KMS-11 (cell line): ENCODE measurements at regions not wholly inside any gene's neighbourhood (a gene's known extent, or its start where the extent isn't known, plus 50 kb on each side); places are given as distances from the start of the nearest gene placed in this dataset.

Experiments
- H2AFZ ChIP-seq: fragments of 200-600 bp; sonication (generic); 2 replicates; pipeline ENCODE4 v1.6.1; 2016; ENCODE audit warnings: antibody characterized with exemption, mixed run types, low read depth
- H3K27ac ChIP-seq: fragments of 200-600 bp; sonication (generic); 2 replicates; pipeline ENCODE4 v1.6.1; 2016; ENCODE audit warnings: mild to moderate bottlenecking, mixed run types
- H3K27me3 ChIP-seq: fragments of 200-600 bp; sonication (generic); 2 replicates; pipeline ENCODE4 v1.6.1; 2017; ENCODE audit warnings: mild to moderate bottlenecking, low read depth, mixed run types, moderate library complexity; ENCODE audit not compliant: insufficient read depth
- H3K36me3 ChIP-seq: fragments of 200-600 bp; sonication (generic); 2 replicates; pipeline ENCODE4 v1.6.1; 2017; ENCODE audit warnings: mild to moderate bottlenecking, mixed run types; ENCODE audit not compliant: insufficient read depth
- H3K4me1 ChIP-seq: fragments of 200-600 bp; sonication (generic); 2 replicates; pipeline ENCODE4 v1.6.1; 2016; ENCODE audit warnings: mild to moderate bottlenecking, low read depth, mixed run types; ENCODE audit not compliant: poor library complexity, severe bottlenecking
- H3K4me2 ChIP-seq: fragments of 200-600 bp; sonication (generic); 2 replicates; pipeline ENCODE4 v1.7.0; 2016; ENCODE audit warnings: mild to moderate bottlenecking, mixed run types
- H3K4me3 ChIP-seq: fragments of 200-600 bp; sonication (generic); IDR thresholded peaks from 2 replicates; pipeline ENCODE4 v1.6.1; 2017; ENCODE audit warnings: low read depth, low read length, mixed read lengths; ENCODE audit not compliant: insufficient read depth
- H3K79me2 ChIP-seq: fragments of 200-600 bp; sonication (generic); 2 replicates; pipeline ENCODE4 v1.6.1; 2016; ENCODE audit warnings: low read depth, mixed run types; ENCODE audit not compliant: insufficient read depth
- H3K9ac ChIP-seq: fragments of 200-600 bp; sonication (generic); 2 replicates; pipeline ENCODE4 v1.6.1; 2016; ENCODE audit warnings: mild to moderate bottlenecking, mixed run types
- H4K20me1 ChIP-seq: fragments of 200-600 bp; sonication (generic); 2 replicates; pipeline ENCODE4 v1.6.1; 2016; ENCODE audit warnings: mild to moderate bottlenecking, mixed run types; ENCODE audit not compliant: insufficient read depth
- TF ChIP-seq, protein P1 (sequence below): fragments of 200-600 bp; sonication (generic); conservative IDR thresholded peaks from 2 replicates; pipeline ENCODE4 v1.6.1; 2017; ENCODE audit warnings: low read depth, mild to moderate bottlenecking, antibody characterized with exemption, low read length, moderate library complexity, mixed read lengths

DNA sequence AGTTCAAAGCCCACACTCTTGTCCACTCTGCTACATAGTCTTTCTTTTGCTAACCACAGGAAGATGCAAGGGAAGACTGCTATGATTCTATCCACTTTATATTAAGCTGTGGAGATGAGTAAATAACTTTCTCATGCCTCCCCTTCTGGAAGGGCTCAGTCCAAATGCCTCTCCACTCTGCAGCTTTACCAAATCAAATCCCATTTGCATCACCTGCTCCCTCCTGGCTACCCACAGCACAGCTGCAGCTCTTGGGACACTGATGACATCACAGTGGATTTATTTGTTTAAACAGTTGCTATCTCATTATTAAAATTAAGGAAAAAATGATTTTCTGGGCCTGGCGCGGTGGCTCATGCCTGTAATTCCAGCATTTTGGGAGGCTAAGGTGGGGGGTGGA is 1544.9 kb upstream of the WWC1 start:
- no peaks in the 10 kb centered on the region for H3K36me3 ChIP-seq
- no peak overlapping the region for H2AFZ ChIP-seq
- no peak overlapping the region for H3K4me2 ChIP-seq
- no peak overlapping the region for H3K27ac ChIP-seq
- no peaks in the 10 kb centered on the region for H3K79me2 ChIP-seq
- no peak overlapping the region for H3K4me3 ChIP-seq
- H4K20me1 ChIP-seq = no peaks in the 10 kb centered on the region
- TF ChIP-seq, protein P1, sequence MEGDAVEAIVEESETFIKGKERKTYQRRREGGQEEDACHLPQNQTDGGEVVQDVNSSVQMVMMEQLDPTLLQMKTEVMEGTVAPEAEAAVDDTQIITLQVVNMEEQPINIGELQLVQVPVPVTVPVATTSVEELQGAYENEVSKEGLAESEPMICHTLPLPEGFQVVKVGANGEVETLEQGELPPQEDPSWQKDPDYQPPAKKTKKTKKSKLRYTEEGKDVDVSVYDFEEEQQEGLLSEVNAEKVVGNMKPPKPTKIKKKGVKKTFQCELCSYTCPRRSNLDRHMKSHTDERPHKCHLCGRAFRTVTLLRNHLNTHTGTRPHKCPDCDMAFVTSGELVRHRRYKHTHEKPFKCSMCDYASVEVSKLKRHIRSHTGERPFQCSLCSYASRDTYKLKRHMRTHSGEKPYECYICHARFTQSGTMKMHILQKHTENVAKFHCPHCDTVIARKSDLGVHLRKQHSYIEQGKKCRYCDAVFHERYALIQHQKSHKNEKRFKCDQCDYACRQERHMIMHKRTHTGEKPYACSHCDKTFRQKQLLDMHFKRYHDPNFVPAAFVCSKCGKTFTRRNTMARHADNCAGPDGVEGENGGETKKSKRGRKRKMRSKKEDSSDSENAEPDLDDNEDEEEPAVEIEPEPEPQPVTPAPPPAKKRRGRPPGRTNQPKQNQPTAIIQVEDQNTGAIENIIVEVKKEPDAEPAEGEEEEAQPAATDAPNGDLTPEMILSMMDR = no peak
- H3K9ac ChIP-seq = no peak overlapping the region
- no peaks in the 10 kb centered on the region for H3K4me1 ChIP-seq
- H3K27me3 ChIP-seq = no peaks in the 10 kb centered on the region

DNA sequence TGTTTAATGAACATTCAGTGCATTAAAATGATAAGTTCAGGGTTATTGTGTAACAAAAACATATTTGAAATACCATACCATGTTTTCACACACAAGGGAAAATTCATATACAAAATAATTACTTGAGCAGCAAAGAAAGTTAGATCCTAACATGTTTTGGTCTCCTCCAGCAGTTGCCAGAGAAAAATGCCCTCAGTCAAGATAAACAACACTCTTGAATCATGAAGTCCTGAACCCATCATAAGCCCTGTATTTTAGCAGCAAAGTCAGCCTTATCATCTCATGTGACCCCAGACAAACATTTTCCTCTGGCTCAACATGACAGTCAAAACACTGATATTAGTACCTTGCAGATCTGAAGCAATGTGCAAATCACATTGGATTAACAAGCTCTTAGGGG is 1541.1 kb upstream of the WWC1 start:
- Histone ChIP-seq H3K4me1 (no peaks in the 10 kb centered on the region), H3K36me3 (no peaks in the 10 kb centered on the region), H2AFZ (no peak overlapping the region), H3K27ac (no peak overlapping the region), H4K20me1 (no peaks in the 10 kb centered on the region), H3K27me3 (no peaks in the 10 kb centered on the region), H3K9ac (no peak overlapping the region), H3K4me2 (no peak overlapping the region), H3K79me2 (no peaks in the 10 kb centered on the region), H3K4me3 (no peak overlapping the region)
- TF ChIP-seq, protein P1 = no peak

DNA sequence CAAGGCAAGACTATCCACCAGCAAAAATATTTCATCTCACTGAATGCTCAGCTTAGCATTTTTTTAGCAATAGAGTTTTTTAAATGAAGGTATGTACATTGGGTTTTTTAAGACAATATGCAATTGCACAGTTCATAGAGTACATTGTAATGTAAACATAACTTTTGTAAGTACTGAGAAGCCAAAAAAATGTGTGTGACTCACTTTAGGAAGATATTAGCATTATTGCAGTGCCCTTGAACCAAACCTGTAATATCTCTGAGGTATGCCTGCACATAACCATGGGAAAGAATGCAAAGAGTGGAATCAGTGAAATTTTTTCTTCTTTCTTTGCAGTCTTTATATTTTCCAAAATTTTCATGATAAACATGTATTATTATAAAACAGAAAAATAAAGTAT is 1533.3 kb upstream of the WWC1 start:
- Histone ChIP-seq H3K4me1 (no peaks in the 10 kb centered on the region), H3K9ac (no peak overlapping the region), H3K4me3 (no peak overlapping the region), H4K20me1 (no peaks in the 10 kb centered on the region), H3K79me2 (no peaks in the 10 kb centered on the region), H3K27ac (no peak overlapping the region), H2AFZ (no peak overlapping the region), H3K4me2 (no peak overlapping the region), H3K36me3 (no peaks in the 10 kb centered on the region), H3K27me3 (no peaks in the 10 kb centered on the region)
- TF ChIP-seq, protein P1 = no peak

DNA sequence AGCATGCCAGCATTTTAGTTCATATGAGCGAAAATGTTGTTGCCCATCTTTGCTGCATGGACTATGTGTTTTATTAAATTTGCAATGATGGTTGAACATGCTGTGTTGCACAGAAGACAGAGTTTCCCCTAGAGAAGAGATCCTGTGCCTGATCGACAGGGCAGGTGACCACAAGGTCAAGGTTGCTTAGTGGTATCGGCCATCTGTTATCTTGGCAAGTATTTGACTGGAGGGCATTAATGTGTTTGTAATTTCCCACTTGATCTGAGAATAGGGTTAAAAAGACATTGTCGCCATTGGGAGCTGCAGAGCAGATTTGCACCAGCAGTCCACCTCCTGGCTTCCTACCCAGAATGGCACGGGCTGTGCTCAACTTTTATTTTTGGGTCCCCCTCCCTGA is 1523.6 kb upstream of the WWC1 start:
- H3K27ac ChIP-seq = no peak overlapping the region
- H4K20me1 ChIP-seq = no peaks in the 10 kb centered on the region
- TF ChIP-seq, protein P1 = no peak
- no peaks in the 10 kb centered on the region for H3K79me2 ChIP-seq
- no peak overlapping the region for H3K4me3 ChIP-seq
- H2AFZ ChIP-seq = no peak overlapping the region
- H3K27me3 ChIP-seq = no peaks in the 10 kb centered on the region
- H3K36me3 ChIP-seq = no peaks in the 10 kb centered on the region
- no peak overlapping the region for H3K4me2 ChIP-seq
- no peak overlapping the region for H3K9ac ChIP-seq
- no peaks in the 10 kb centered on the region for H3K4me1 ChIP-seq

DNA sequence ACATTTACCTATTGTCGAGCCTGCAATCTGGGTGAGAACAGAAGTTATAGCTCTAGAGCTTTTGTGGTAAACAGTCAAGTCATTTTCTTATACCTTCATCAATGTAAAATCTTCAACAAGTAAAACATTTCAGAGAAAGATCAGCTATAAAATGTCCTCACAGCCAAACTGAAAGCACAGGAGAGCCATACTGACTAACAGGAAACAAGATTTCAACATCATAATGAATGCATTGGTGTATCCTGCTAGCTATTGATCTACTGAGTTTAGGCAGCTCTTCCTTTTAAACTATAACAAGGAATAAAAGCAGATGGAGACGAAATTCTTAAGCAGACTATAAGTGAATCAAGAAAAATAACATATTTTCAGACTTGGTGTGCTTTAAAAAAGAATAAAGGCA is 1522.9 kb upstream of the WWC1 start:
- H3K9ac ChIP-seq = no peak overlapping the region
- no peaks in the 10 kb centered on the region for H3K36me3 ChIP-seq
- H3K27ac ChIP-seq = no peak overlapping the region
- TF ChIP-seq, protein P1 = no peak
- H3K4me3 ChIP-seq = no peak overlapping the region
- H3K4me1 ChIP-seq = no peaks in the 10 kb centered on the region
- no peaks in the 10 kb centered on the region for H4K20me1 ChIP-seq
- H3K4me2 ChIP-seq = no peak overlapping the region
- H3K79me2 ChIP-seq = no peaks in the 10 kb centered on the region
- H3K27me3 ChIP-seq = no peaks in the 10 kb centered on the region
- H2AFZ ChIP-seq = no peak overlapping the region
